ENCODE measurements at regions not wholly inside any gene's neighbourhood (a gene's known extent, or its start where the extent isn't known, plus 50 kb on each side); places are given as distances from the start of the nearest gene placed in this dataset.
"Not testable (repeated sequence)": the region's sequence is repeated elsewhere in the genome, so short reads cannot be mapped to it uniquely, and the experiment has no call there.

- no peak for DNase-seq
These were observed 558.9 kb upstream of the ADAMTS5 start for GRCh38 chr21:27525780-27526179.

DNA sequence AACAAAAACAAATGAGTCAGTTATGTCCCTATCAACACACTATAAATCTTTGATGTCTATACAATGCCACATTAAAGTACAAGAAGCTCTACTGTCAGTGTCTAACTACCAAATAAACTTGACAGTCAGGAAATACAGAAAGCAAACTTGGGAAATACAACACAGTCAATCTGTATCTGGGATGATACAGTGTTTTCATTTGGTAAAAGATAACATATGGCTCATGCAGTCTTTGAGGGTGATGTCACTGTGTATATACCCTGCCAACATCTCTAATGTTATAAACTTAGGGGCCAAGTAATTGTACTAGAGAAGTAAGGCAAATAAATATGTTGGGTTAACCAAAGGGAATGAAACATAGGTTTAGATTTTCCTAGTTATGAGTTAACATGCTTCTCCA is 552.5 kb upstream of the ADAMTS5 start:
- DNase-seq, result no peak

GRCh38 chr21:27517177-27517576 is 550.3 kb upstream of the ADAMTS5 start:
- not testable (repeated sequence) for DNase-seq

- no peak for DNase-seq
These were observed 548.8 kb upstream of the ADAMTS5 start for GRCh38 chr21:27515676-27516075.

- DNase-seq, result no peak
These were observed 546.9 kb upstream of the ADAMTS5 start for GRCh38 chr21:27513825-27514224.

- DNase-seq, result no peak
These were observed 546.1 kb upstream of the ADAMTS5 start for GRCh38 chr21:27513016-27513415.

DNA sequence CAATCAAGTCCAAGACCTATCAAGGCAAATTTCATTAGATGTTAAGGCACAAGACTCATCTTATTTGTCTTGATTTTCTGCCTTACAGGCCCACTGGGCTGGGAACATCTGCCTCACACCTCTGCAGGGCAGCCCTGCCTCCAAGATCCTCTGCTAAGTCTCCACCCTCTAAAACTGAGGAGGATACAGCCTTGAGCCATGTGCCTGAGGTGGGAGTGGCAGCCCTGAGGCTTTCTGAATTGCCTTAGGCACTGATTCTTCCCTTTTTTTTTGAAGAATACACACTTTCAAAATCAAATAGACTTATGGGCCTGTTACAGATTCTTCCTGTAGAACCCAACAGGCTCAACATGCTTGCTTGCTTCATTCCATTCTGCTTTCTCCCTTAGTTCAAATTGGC is 544.3 kb upstream of the ADAMTS5 start:
- no peak for DNase-seq

- DNase-seq, result no peak
These were observed 540.8 kb upstream of the ADAMTS5 start for GRCh38 chr21:27507695-27508094.

DNA sequence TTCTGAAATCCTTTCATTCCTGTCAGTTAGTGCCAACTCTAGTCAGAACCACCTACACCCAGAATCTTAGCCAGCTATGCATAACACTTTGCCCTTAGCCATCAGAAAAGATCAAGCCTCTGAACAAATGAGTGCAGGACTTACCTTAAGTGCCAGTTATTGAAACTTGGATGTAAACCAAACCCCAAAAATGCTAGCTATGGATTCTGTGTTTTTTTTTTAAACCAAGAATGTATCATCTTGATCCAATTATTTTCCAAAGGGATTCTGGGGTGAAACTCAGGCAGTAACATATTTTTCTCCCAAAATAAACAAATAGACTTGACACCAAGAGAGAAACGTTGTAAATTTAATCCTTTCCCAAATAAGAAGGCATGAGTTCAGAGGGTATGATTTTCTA is 538.6 kb upstream of the ADAMTS5 start:
- no peak for DNase-seq

GRCh38 chr21:27502801-27503200 is 535.9 kb upstream of the ADAMTS5 start:
- no peak for DNase-seq

DNA sequence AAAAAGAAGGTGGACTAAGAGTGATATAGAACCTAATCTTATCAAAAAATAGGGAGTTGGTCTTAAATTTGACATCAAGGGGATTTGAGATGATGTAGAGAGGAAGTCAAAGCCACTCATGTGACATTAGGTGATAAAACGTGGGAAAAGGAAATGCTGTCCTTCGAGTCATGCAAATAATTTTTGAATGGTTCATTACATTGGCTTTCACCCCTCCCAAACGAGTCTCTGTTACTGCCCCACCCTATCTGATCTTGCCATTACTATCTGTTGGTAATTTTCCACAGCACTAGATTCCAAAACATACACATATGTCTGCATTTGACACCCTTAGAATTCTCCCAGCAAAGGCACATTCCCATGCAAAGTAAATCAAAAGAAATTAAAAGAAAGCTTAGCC is 531.1 kb upstream of the ADAMTS5 start:
- no peak for DNase-seq

DNA sequence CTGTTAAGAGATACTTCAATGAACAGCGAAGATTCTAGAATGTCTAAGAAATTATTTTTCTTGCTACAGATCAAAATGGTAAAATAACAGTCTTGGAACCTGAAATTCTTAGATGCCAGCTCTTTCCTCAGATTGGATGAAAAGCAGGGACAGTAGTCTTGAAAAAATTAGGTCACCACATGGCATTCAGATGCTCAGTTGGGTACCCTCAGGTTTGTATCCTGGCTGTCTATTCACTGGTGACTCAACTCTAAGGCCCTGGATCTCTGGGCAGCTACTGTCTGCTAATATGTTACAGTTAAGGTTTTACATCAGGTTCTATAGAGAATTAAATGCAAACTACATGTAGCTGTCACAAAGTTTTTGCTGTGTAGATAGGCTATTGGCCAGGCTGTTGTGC is 528.9 kb upstream of the ADAMTS5 start:
- no peak for DNase-seq

DNA sequence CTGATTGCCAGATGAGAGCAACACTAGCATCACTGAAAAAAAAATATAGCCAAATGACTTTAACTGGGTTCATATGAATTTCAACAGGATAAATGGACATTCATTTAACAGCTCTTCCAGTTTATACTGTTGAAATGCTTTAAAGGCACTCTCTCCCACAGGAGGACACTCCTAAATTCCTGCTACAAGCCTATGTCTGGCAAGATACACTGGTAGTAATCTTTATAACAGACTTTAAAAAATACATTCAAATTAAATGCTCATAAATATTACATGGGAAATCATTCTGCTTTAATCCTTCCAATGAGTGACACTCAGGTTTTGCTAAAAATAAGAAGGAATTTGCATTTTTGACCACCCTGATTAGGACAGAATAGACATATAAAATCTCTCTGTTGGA is 526.7 kb upstream of the ADAMTS5 start:
- DNase-seq, result no peak

GRCh38 chr21:27487676-27488075 is 520.8 kb upstream of the ADAMTS5 start:
- no peak for DNase-seq

DNA sequence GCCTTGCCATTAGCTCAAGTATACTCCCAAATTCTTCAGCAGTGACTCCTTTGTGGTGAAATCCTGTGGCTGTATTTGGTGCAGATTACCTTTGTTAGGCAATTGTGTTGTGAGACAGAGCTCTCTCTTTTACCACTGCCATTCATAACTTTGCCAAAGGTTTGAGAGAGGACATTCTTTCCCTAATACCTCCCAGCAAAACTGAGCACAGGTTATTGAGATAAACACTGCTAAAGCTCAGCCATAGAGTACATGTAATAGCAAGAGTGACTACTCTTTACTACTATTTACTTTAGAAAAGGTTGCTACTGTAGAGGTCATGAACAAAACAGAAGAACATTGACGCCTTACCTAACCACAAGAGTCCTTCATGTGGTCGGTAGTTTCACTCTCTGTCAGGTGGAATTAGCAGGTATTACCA is 514.0 kb upstream of the ADAMTS5 start:
- no peak for DNase-seq

DNA sequence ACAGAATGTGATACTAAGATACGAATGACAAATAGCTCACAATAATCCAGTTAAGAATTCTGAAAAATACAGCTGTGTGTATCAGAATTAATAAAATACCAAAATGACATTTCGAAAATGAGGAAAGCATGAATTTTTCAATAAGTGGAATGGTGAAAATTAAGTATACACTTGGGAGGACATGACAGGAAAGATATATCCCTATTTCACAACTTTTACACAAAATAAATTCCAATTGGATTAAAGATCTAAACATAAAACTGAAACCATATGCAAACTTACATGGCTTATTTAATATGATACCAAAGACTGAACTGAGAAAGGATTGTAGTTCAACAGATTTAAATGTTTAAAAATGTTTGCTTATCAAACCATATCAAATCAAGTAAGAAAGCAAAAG is 510.4 kb upstream of the ADAMTS5 start:
- no peak for DNase-seq

GRCh38 chr21:27476696-27477095 is 509.8 kb upstream of the ADAMTS5 start:
- DNase-seq, result no peak

GRCh38 chr21:27475363-27475955 is 508.6 kb upstream of the ADAMTS5 start:
- no peak for DNase-seq

GRCh38 chr21:27467366-27467765 is 500.5 kb upstream of the ADAMTS5 start:
- DNase-seq, result no peak

- no peak for DNase-seq
These were observed 499.3 kb upstream of the ADAMTS5 start for GRCh38 chr21:27466140-27466539.

GRCh38 chr21:27464648-27465047 is 497.8 kb upstream of the ADAMTS5 start:
- DNase-seq, result no peak

DNA sequence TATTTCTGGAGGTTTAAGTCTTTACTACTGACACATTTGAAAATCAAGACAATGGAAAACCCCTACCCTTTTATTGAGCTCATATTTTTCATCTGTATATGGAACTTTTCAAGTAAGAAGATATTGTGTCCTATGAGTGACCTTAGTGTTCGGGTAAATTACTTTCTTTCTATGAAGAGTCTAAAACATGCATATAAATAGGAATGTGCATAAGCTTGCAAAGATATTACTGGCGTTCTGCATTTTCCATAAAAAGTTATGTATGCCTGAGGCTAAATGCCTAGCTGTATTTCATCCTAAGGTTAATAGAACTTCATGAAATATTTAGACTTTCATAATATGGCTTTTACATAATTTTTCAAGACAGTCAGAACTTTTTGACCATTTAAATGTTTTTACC is 495.8 kb upstream of the ADAMTS5 start:
- no peak for DNase-seq

- DNase-seq, result no peak
These were observed 487.3 kb upstream of the ADAMTS5 start for GRCh38 chr21:27454234-27454633.

DNA sequence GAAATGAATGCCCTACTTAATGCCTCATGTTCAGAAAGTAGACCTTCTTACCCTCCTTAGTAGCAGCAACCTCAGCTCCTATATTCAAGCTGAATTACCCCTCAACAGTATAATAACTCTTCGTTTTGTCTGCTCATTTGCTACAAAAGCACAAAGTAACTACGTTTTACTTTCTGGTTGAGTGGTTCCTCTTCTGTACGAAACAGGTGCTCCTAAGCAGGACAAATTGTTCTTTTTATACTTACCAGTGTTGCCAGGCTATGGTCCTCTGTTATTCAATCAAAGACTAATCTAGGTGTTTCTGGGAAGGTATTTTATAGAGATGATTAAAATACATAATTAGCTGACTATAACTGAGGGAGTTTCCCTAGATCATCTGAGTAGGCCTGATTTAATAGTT is 484.2 kb upstream of the ADAMTS5 start:
- DNase-seq, result no peak

DNA sequence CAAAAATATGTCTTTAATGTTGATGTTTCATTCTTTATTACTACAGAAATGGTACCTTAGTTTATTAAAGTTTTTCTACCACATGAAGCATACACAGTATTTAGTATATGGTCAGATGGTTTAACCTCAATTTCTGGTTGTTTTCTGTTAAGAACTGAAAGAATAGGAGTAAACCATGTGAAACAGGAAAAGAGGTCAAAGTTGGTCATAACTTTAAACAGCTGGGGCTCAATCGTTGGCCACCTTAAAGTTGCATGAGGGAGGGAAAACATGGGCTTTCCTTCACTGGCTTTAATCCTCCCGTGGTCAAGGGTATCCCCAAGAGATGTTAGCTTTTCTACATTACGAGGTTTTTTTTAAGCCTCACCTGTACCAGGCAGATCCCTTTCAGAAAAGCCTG is 483.3 kb upstream of the ADAMTS5 start:
- no peak for DNase-seq

DNA sequence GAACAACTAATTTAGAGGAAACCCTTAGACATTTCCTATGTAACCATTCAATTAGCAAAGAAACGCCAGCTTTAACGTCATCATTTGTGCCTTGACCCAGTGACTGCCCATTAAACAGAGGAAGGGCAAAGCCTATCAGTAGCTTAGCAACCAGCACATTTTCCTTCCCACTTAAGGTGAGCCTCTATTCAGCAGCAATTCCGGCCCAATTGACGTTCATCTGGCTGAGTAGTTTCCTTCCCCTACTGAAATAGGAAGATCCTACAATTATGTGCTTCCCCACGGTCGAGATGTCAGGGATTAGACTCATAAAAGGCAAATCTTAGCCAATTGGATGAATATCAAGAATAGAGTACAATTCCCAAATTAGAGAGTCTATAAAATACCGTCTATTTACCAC is 482.1 kb upstream of the ADAMTS5 start:
- DNase-seq, result no peak

Measured in activated CD4-positive, CD25-positive, alpha-beta regulatory T cell treated with anti-CD3 and anti-CD28 coated beads, Interleukin-2, amount 50 U/mL, for 72 hours (primary cell).